ENCODE measurements at regions not wholly inside any gene's neighbourhood (a gene's known extent, or its start where the extent isn't known, plus 50 kb on each side); places are given as distances from the start of the nearest gene placed in this dataset.

DNA sequence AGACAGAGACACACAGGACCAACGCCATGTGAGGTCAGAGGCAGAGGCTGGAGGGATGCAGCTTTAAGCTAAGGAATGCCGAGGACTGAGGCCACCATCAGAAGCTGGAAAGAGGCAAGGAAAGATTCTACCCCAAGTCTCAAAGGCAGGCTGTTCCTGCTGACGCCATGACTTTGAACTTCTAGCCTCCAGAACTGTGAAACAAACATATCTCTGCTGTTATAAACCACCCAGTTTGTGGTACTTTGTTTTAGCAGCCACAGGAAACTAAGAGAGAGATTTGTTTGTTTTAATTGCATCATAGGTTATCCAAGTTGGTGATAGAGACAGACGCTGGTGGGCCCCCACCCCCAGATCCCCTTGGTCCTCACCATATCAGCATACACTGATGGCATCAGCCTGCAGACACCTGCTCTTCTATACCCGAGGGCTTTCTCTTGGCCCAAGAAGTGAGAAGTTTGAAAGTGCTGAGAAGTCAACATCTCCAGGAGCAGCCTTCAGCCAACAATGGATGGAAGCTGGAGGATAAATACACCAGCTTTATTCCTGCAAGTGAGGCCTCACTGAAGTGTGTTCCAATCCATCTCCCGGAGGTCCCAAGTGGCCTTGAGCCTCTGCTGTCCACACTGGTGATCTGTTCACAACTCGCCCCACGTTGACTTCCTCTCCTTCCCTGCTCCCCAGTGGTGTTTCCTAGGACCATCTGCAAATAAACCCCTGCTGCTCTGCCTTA lies 154.7 kb downstream of the BTBD3 start:
- TF ChIP-seq POLR2A (IDR thresholded peaks at IDR 0.05) = no peak
- TF ChIP-seq, protein P1, sequence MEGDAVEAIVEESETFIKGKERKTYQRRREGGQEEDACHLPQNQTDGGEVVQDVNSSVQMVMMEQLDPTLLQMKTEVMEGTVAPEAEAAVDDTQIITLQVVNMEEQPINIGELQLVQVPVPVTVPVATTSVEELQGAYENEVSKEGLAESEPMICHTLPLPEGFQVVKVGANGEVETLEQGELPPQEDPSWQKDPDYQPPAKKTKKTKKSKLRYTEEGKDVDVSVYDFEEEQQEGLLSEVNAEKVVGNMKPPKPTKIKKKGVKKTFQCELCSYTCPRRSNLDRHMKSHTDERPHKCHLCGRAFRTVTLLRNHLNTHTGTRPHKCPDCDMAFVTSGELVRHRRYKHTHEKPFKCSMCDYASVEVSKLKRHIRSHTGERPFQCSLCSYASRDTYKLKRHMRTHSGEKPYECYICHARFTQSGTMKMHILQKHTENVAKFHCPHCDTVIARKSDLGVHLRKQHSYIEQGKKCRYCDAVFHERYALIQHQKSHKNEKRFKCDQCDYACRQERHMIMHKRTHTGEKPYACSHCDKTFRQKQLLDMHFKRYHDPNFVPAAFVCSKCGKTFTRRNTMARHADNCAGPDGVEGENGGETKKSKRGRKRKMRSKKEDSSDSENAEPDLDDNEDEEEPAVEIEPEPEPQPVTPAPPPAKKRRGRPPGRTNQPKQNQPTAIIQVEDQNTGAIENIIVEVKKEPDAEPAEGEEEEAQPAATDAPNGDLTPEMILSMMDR (IDR thresholded peaks at IDR 0.05) = no peak
- TF ChIP-seq POLR2AphosphoS5 (IDR thresholded peaks at IDR 0.05) = no peak
